Liver (tissue), 3 donors: ENCODE measurements at regions not wholly inside any gene's neighbourhood (a gene's known extent, or its start where the extent isn't known, plus 50 kb on each side); places are given as distances from the start of the nearest gene placed in this dataset.

Experiments used
- ATF3 ChIP-seq: IDR thresholded peaks from 2 replicates; pipeline ENCODE4 v1.6.1; 2016; ENCODE audit warnings: antibody characterized with exemption
- CTCF ChIP-seq: fragments of 150-350 bp; IDR thresholded peaks from 2 replicates; pipeline ENCODE4 v1.5.1; 2017; ENCODE audit warnings: improper control_type of control experiment, low read depth, low read length; ENCODE audit not compliant: missing input control
- EGR1 ChIP-seq, 2 donors: IDR thresholded peaks; 2 replicates each; pipeline ENCODE4 v1.6.1; 2016 to 2018; ENCODE audit warnings: antibody characterized with exemption in 2 of 2, low read depth in 2 of 2
- FOXA1 ChIP-seq: IDR thresholded peaks from 2 replicates; pipeline ENCODE4 v1.6.1; 2016; ENCODE audit warnings: antibody characterized with exemption
- HNF4G ChIP-seq: IDR thresholded peaks from 2 replicates; pipeline ENCODE4 v1.6.1; 2016; ENCODE audit warnings: antibody characterized with exemption
- JUND ChIP-seq, 2 donors: IDR thresholded peaks; 2 replicates each; pipeline ENCODE4 v1.6.1; 2016; ENCODE audit warnings: antibody characterized with exemption in 2 of 2
- MAX ChIP-seq: IDR thresholded peaks from 2 replicates; pipeline ENCODE4 v1.6.1; 2016; ENCODE audit warnings: antibody characterized with exemption
- NR2F2 ChIP-seq: IDR thresholded peaks from 2 replicates; pipeline ENCODE4 v1.6.1; 2016; ENCODE audit warnings: antibody characterized with exemption
- RAD21 ChIP-seq, 2 donors: IDR thresholded peaks; 2 replicates each; pipeline ENCODE4 v1.6.1; 2016; ENCODE audit warnings: antibody characterized with exemption in 2 of 2, mild to moderate bottlenecking in 2 of 2
- REST ChIP-seq: IDR thresholded peaks from 2 replicates; pipeline ENCODE4 v1.6.1; 2016; ENCODE audit warnings: antibody characterized with exemption, mild to moderate bottlenecking
- RXRA ChIP-seq, 2 donors: IDR thresholded peaks; 2 replicates each; pipeline ENCODE4 v1.6.1; 2017 to 2018; ENCODE audit warnings: antibody characterized with exemption in 2 of 2, mild to moderate bottlenecking in 1 of 2
- SP1 ChIP-seq: IDR thresholded peaks from 2 replicates; pipeline ENCODE4 v1.6.1; 2018; ENCODE audit warnings: antibody characterized with exemption, mild to moderate bottlenecking
- TAF1 ChIP-seq: conservative IDR thresholded peaks from 2 replicates; pipeline ENCODE4 v1.6.1; 2016; ENCODE audit warnings: antibody characterized with exemption, mild to moderate bottlenecking
- YY1 ChIP-seq: IDR thresholded peaks from 2 replicates; pipeline ENCODE4 v1.6.1; 2016; ENCODE audit warnings: antibody characterized with exemption, mild to moderate bottlenecking
- donor health status: healthy.
- donor health status: healthy.

GRCh38 chr1:2955652-2956051, 65.6 kb upstream of the ACTRT2 start:
- TF ChIP-seq CTCF, result no peak
- no peak for TF ChIP-seq RAD21 (IDR thresholded peaks at IDR 0.05)
- no peak for TF ChIP-seq NR2F2
- TF ChIP-seq SP1, result no peak
- TF ChIP-seq TAF1, result no peak
- TF ChIP-seq ATF3, result no peak
- no peak for TF ChIP-seq RXRA (IDR thresholded peaks at IDR 0.05)
- TF ChIP-seq MAX, result no peak
- TF ChIP-seq FOXA1, result no peak
- no peak for TF ChIP-seq YY1
- no peak for TF ChIP-seq EGR1 (IDR thresholded peaks at IDR 0.05; ENCODE audit: low read depth in 2 of 2)
- TF ChIP-seq REST, result no peak
- no peak for TF ChIP-seq HNF4G
- no peak for TF ChIP-seq JUND (IDR thresholded peaks at IDR 0.05)
